ENCODE measurements at regions not wholly inside any gene's neighbourhood (a gene's known extent, or its start where the extent isn't known, plus 50 kb on each side); places are given as distances from the start of the nearest gene placed in this dataset.

GRCh38 chr3:73765878-73766545 lies 141.3 kb upstream of the PDZRN3 start:
- WGBS (ENCODE audit: insufficient coverage): no CpG with 5 or more reads among the region's 5 CpGs

GRCh38 chr3:73762855-73763254 lies 138.1 kb upstream of the PDZRN3 start:
- WGBS (ENCODE audit: insufficient coverage): no CpG with 5 or more reads among the region's 5 CpGs
- no peak overlapping the region for H3K4me3 Mint-ChIP-seq
- no peak overlapping the region for H3K27ac Mint-ChIP-seq
- no peaks in the 10 kb centered on the region for H3K27me3 Mint-ChIP-seq (ENCODE audit: low read depth in 3 of 3)
- no peaks in the 10 kb centered on the region for H3K27me3 ChIP-seq (ENCODE audit: control insufficient read depth in 2 of 2, insufficient read depth in 2 of 2, low read length in 2 of 2)
- no peak overlapping the region for H3K9ac ChIP-seq (ENCODE audit: insufficient read depth, low read length, poor library complexity, severe bottlenecking)
- no peak overlapping the region for H3K4me3 ChIP-seq (replicated peaks in 1 of 3; ENCODE audit: low read depth in 2 of 3, low read length in 3 of 3)
- no peak for TF ChIP-seq CTCF (IDR thresholded peaks at IDR 0.05)
- no peaks in the 10 kb centered on the region for H3K9me3 ChIP-seq (replicated peaks in 1 of 2; ENCODE audit: control insufficient read depth in 1 of 2, insufficient read depth in 1 of 2, low read length in 2 of 2)
- H3K79me2 ChIP-seq (ENCODE audit: insufficient read depth, low read length): no peaks in the 10 kb centered on the region
- intact Hi-C loops (cut with micrococcal nuclease): no loop called here
- H3K27ac ChIP-seq (ENCODE audit: low read depth in 1 of 2, low read length in 2 of 2): no peak overlapping the region
- H2AFZ ChIP-seq (ENCODE audit: insufficient read depth, low read depth, low read length, poor library complexity, severe bottlenecking): no peak overlapping the region
- H3K36me3 ChIP-seq (replicated peaks in 1 of 2; ENCODE audit: control insufficient read depth in 1 of 2, insufficient read depth in 2 of 2, low read length in 2 of 2): no peaks in the 10 kb centered on the region
- peaks cover 0 to 11% (median 2%) of the 10 kb centered on the region in 7 donors for H3K9me3 Mint-ChIP-seq
- peaks cover 0 to 5% of the 10 kb centered on the region in 2 donors for H3K4me1 ChIP-seq (ENCODE audit: control insufficient read depth in 1 of 2, insufficient read depth in 2 of 2, low read length in 2 of 2)
- no peaks in the 10 kb centered on the region for H4K20me1 ChIP-seq (ENCODE audit: insufficient read depth, low read length)
- no peaks in the 10 kb centered on the region for H3K36me3 Mint-ChIP-seq
- no peak for DNase-seq
- no peak overlapping the region for H3K4me2 ChIP-seq (replicated peaks; ENCODE audit: extremely low read depth, low read length, poor library complexity, severe bottlenecking)
- H3K4me1 Mint-ChIP-seq: peaks cover 3% of the 10 kb centered on the region

More at GRCh38 chr3:73765878-73766545, 141.3 kb upstream of the PDZRN3 start:
- Histone ChIP-seq H3K36me3 (replicated peaks in 1 of 2; ENCODE audit: control insufficient read depth in 1 of 2, insufficient read depth in 2 of 2, low read length in 2 of 2) (no peaks in the 10 kb centered on the region), H2AFZ (ENCODE audit: insufficient read depth, low read depth, low read length, poor library complexity, severe bottlenecking) (no peak overlapping the region), H3K4me1 (ENCODE audit: control insufficient read depth in 1 of 2, insufficient read depth in 2 of 2, low read length in 2 of 2) (peaks cover 0 to 5% of the 10 kb centered on the region in 2 donors), H4K20me1 (ENCODE audit: insufficient read depth, low read length) (no peaks in the 10 kb centered on the region), H3K9me3 (replicated peaks in 1 of 2; ENCODE audit: control insufficient read depth in 1 of 2, insufficient read depth in 1 of 2, low read length in 2 of 2) (no peaks in the 10 kb centered on the region), H3K9ac (ENCODE audit: insufficient read depth, low read length, poor library complexity, severe bottlenecking) (no peak overlapping the region), H3K27me3 (ENCODE audit: control insufficient read depth in 2 of 2, insufficient read depth in 2 of 2, low read length in 2 of 2) (no peaks in the 10 kb centered on the region), H3K4me3 (replicated peaks in 1 of 3; ENCODE audit: low read depth in 2 of 3, low read length in 3 of 3) (no peak overlapping the region), H3K79me2 (ENCODE audit: insufficient read depth, low read length) (no peaks in the 10 kb centered on the region), H3K4me2 (replicated peaks; ENCODE audit: extremely low read depth, low read length, poor library complexity, severe bottlenecking) (no peak overlapping the region), H3K27ac (ENCODE audit: low read depth in 1 of 2, low read length in 2 of 2) (no peak overlapping the region)
- no peak overlapping the region for H3K4me3 Mint-ChIP-seq
- H3K36me3 Mint-ChIP-seq: no peaks in the 10 kb centered on the region
- H3K9me3 Mint-ChIP-seq: peaks cover 0 to 7% (median 4%) of the 10 kb centered on the region in 7 donors
- H3K27me3 Mint-ChIP-seq (ENCODE audit: low read depth in 3 of 3): no peaks in the 10 kb centered on the region
- intact Hi-C loops (cut with micrococcal nuclease): no loop called here
- peak; percentile 5 to 69 (median 13) for DNase-seq
- H3K4me1 Mint-ChIP-seq: peaks cover 3% of the 10 kb centered on the region
- H3K27ac Mint-ChIP-seq: peak overlapping the region in 3 of 7 donors; percentile 16 to 71 (median 19)
- TF ChIP-seq CTCF (IDR thresholded peaks at IDR 0.05): no peak

All from CD14-positive monocyte (primary cell).